Mesothelial cell of epicardium (in vitro differentiated cells): ENCODE measurements at regions not wholly inside any gene's neighbourhood (a gene's known extent, or its start where the extent isn't known, plus 50 kb on each side); places are given as distances from the start of the nearest gene placed in this dataset.

Experiments
- DNase-seq, 2 experiments: peaks; one replicate each; pipeline ENCODE4 v3.0.0; 2021; ENCODE audit warnings: low spot score in 2 of 2; ENCODE audit not compliant: unreplicated experiment in 2 of 2
- H3K27ac Mint-ChIP-seq: 2 replicates; pipeline ENCODE4 v1.8.0; 2021; ENCODE audit warnings: mixed read lengths
- H3K27me3 Mint-ChIP-seq: 2 replicates; pipeline ENCODE4 v1.8.0; 2021; ENCODE audit warnings: low read depth, mixed read lengths
- H3K36me3 Mint-ChIP-seq: 2 replicates; pipeline ENCODE4 v1.8.0; 2021; ENCODE audit warnings: mixed read lengths
- H3K4me1 Mint-ChIP-seq: 2 replicates; pipeline ENCODE4 v1.8.0; 2021; ENCODE audit warnings: mixed read lengths
- H3K4me3 Mint-ChIP-seq: 2 replicates; pipeline ENCODE4 v1.8.0; 2021; ENCODE audit warnings: mild to moderate bottlenecking, moderate library complexity, mixed read lengths
- H3K9me3 Mint-ChIP-seq: 2 replicates; pipeline ENCODE4 v1.8.0; 2021; ENCODE audit warnings: mixed read lengths
- CTCF ChIP-seq: fragments of 200-600 bp; sonication (generic); IDR thresholded peaks from one replicate; pipeline ENCODE4 v1.5.0; 2021; ENCODE audit warnings: antibody characterized with exemption; ENCODE audit not compliant: unreplicated experiment

DNA sequence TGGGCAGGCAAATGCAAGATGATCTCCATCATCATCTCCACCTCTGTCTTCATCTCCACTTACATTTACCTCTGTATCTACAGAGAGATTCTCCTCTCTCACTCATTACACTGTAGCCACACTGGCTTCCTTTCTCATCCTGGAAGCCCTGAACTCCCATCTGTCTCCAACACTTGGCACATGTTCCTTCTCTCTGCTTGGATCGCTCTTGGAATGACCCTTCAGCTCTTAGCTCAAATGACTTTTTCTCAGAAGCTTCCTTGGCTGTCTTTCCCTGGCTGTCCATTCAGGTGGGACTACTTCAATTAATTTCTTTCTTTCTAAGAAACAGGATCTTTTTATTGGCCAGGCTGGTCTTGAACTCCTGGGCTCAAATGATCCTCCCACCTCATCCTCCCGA is 120.0 kb upstream of the KLF4 start:
- Mint-ChIP-seq H3K27ac (no peak overlapping the region), H3K4me1 (no peaks in the 10 kb centered on the region), H3K9me3 (no peaks in the 10 kb centered on the region), H3K4me3 (no peak overlapping the region), H3K36me3 (no peaks in the 10 kb centered on the region), H3K27me3 (peaks cover 9% of the 10 kb centered on the region)
- no peak for DNase-seq
- TF ChIP-seq CTCF: no peak

GRCh38 chr9:107606149-107606790 is 116.7 kb upstream of the KLF4 start:
- Mint-ChIP-seq H3K36me3 (no peaks in the 10 kb centered on the region), H3K4me1 (no peaks in the 10 kb centered on the region), H3K9me3 (no peaks in the 10 kb centered on the region), H3K27me3 (peaks cover 9% of the 10 kb centered on the region), H3K4me3 (no peak overlapping the region), H3K27ac (no peak overlapping the region)
- DNase-seq: no peak
- TF ChIP-seq CTCF: no peak

DNA sequence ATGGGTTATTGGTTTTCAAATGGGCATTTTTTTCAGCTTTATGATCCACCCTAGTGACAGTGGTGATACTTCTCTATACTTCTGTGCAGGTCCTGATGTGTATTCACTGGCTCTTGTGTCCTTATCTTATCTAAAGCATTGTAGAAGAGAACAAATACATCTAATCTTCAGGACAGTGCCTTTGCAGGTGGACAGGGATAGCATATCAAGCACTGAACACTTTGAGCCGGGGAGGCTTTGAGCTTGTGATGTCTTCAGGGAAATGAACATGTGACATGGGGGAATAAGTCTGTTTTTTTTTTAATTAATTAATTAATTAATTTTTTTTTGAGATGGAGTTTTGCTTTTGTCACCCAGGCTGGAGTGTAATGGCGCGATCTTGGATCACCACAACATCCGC is 115.5 kb upstream of the KLF4 start:
- no peak for DNase-seq
- TF ChIP-seq CTCF: no peak
- Mint-ChIP-seq H3K27ac (no peak overlapping the region), H3K4me3 (no peak overlapping the region), H3K9me3 (no peaks in the 10 kb centered on the region), H3K36me3 (no peaks in the 10 kb centered on the region), H3K27me3 (peaks cover 7% of the 10 kb centered on the region), H3K4me1 (peaks cover under 1% of the 10 kb centered on the region)

- Mint-ChIP-seq H3K9me3 (no peaks in the 10 kb centered on the region), H3K27me3 (no peaks in the 10 kb centered on the region), H3K4me1 (peaks cover 5% of the 10 kb centered on the region), H3K4me3 (no peak overlapping the region), H3K27ac (no peak overlapping the region), H3K36me3 (no peaks in the 10 kb centered on the region)
- no peak for TF ChIP-seq CTCF
- DNase-seq: no peak
These were observed 113.7 kb upstream of the KLF4 start for GRCh38 chr9:107603281-107603680.

- H3K27ac Mint-ChIP-seq: peak overlapping the region; percentile 7
- no peaks in the 10 kb centered on the region for H3K9me3 Mint-ChIP-seq
- H3K4me1 Mint-ChIP-seq: peaks cover 5% of the 10 kb centered on the region
- H3K4me3 Mint-ChIP-seq: no peak overlapping the region
- TF ChIP-seq CTCF: no peak
- H3K36me3 Mint-ChIP-seq: no peaks in the 10 kb centered on the region
- no peaks in the 10 kb centered on the region for H3K27me3 Mint-ChIP-seq
- no peak for DNase-seq
These were observed 110.5 kb upstream of the KLF4 start for GRCh38 chr9:107600060-107600573.

- Mint-ChIP-seq H3K36me3 (no peaks in the 10 kb centered on the region), H3K27me3 (peaks cover 3% of the 10 kb centered on the region), H3K4me1 (peaks cover 5% of the 10 kb centered on the region)
These were observed 108.2 kb upstream of the KLF4 start for GRCh38 chr9:107597743-107598217.

More at GRCh38 chr9:107597743-107598217, 108.2 kb upstream of the KLF4 start:
- Mint-ChIP-seq H3K9me3 (no peaks in the 10 kb centered on the region), H3K27ac (no peak overlapping the region), H3K4me3 (no peak overlapping the region)
- no peak for TF ChIP-seq CTCF
- DNase-seq: no peak
